H9 (cell line): ENCODE measurements at regions not wholly inside any gene's neighbourhood (a gene's known extent, or its start where the extent isn't known, plus 50 kb on each side); places are given as distances from the start of the nearest gene placed in this dataset.

Experiments used
- DNase-seq: peaks from one replicate; pipeline ENCODE4 v3.0.0-alpha.2; 2017
- H2AFZ ChIP-seq: one replicate; pipeline ENCODE4 v1.6.1; 2013; ENCODE audit warnings: mild to moderate bottlenecking, low read length, control low read depth, moderate library complexity
- H2AK5ac ChIP-seq: 2 replicates; pipeline ENCODE4 v1.6.1; 2013; ENCODE audit warnings: low read length, control low read depth, mixed read lengths; ENCODE audit not compliant: insufficient read length
- H2BK120ac ChIP-seq: one replicate; pipeline ENCODE4 v1.6.1; 2013; ENCODE audit warnings: low read depth, mild to moderate bottlenecking, low read length, control low read depth, inconsistent platforms; ENCODE audit not compliant: poor library complexity, severe bottlenecking
- H2BK12ac ChIP-seq: 2 replicates; pipeline ENCODE4 v1.6.1; 2013; ENCODE audit warnings: low read length, control low read depth, mixed read lengths, low read depth; ENCODE audit not compliant: insufficient read length
- H2BK15ac ChIP-seq: 2 replicates; pipeline ENCODE4 v1.6.1; 2013; ENCODE audit warnings: low read depth, low read length, control low read depth
- H2BK20ac ChIP-seq: one replicate; pipeline ENCODE4 v1.6.1; 2013; ENCODE audit warnings: low read depth, mild to moderate bottlenecking, low read length, control low read depth, inconsistent platforms; ENCODE audit not compliant: poor library complexity, severe bottlenecking
- H2BK5ac ChIP-seq: 2 replicates; pipeline ENCODE4 v1.6.1; 2013; ENCODE audit warnings: low read length, control low read depth, mixed read lengths; ENCODE audit not compliant: insufficient read length
- H3K14ac ChIP-seq: 2 replicates; pipeline ENCODE4 v1.6.1; 2013; ENCODE audit warnings: low read length, control low read depth; ENCODE audit not compliant: insufficient read depth
- H3K18ac ChIP-seq: 2 replicates; pipeline ENCODE4 v1.6.1; 2013; ENCODE audit warnings: low read depth, mild to moderate bottlenecking, mixed read lengths, low read length, control low read depth; ENCODE audit not compliant: insufficient read length
- H3K23ac ChIP-seq: 2 replicates; pipeline ENCODE4 v1.6.1; 2013; ENCODE audit warnings: low read length, control low read depth, mixed read lengths, low read depth; ENCODE audit not compliant: insufficient read length
- H3K23me2 ChIP-seq: 2 replicates; pipeline ENCODE4 v1.6.1; 2013; ENCODE audit warnings: low read depth, mild to moderate bottlenecking, mixed read lengths, low read length, control low read depth; ENCODE audit not compliant: insufficient read length, poor library complexity, severe bottlenecking
- H3K27ac ChIP-seq: 2 replicates; pipeline ENCODE4 v1.5.1; 2013; ENCODE audit warnings: low read length, control low read depth, mixed read lengths, low read depth; ENCODE audit not compliant: insufficient read length
- H3K27me3 ChIP-seq: 2 replicates; pipeline ENCODE4 v1.6.1; 2013; ENCODE audit warnings: low read length, control low read depth, inconsistent platforms; ENCODE audit not compliant: insufficient read depth
- H3K4ac ChIP-seq: 2 replicates; pipeline ENCODE4 v1.6.1; 2013; ENCODE audit warnings: low read depth, mild to moderate bottlenecking, control low read depth, inconsistent platforms, low read length, moderate library complexity
- H3K4me1 ChIP-seq: 2 replicates; pipeline ENCODE4 v1.6.1; 2013; ENCODE audit warnings: low read length, control low read depth, inconsistent platforms; ENCODE audit not compliant: insufficient read depth
- H3K4me2 ChIP-seq: 2 replicates; pipeline ENCODE4 v1.6.1; 2013; ENCODE audit warnings: low read length, control low read depth, mixed read lengths; ENCODE audit not compliant: insufficient read length, insufficient read depth
- H3K56ac ChIP-seq: 2 replicates; pipeline ENCODE4 v1.6.1; 2013; ENCODE audit warnings: low read depth, mild to moderate bottlenecking, mixed read lengths, low read length, control low read depth; ENCODE audit not compliant: insufficient read length
- H3K79me1 ChIP-seq: 2 replicates; pipeline ENCODE4 v1.6.1; 2013; ENCODE audit warnings: low read depth, mild to moderate bottlenecking, moderate library complexity, low read length, control low read depth, inconsistent platforms; ENCODE audit not compliant: insufficient read depth, poor library complexity, severe bottlenecking
- H3K79me2 ChIP-seq: 2 replicates; pipeline ENCODE4 v1.6.1; 2013; ENCODE audit warnings: low read length, control low read depth, inconsistent platforms; ENCODE audit not compliant: insufficient read depth
- H3K9ac ChIP-seq: 2 replicates; pipeline ENCODE4 v1.6.1; 2013; ENCODE audit warnings: low read length, control low read depth, mixed read lengths; ENCODE audit not compliant: insufficient read length; ENCODE audit errors: extremely low read depth
- H3K9me3 ChIP-seq: one replicate; pipeline ENCODE4 v1.6.1; 2013; ENCODE audit warnings: low read depth, low read length, inconsistent platforms; ENCODE audit not compliant: control insufficient read depth
- H3T11ph ChIP-seq: one replicate; pipeline ENCODE4 v1.6.1; 2013; ENCODE audit warnings: mild to moderate bottlenecking, low read length, control low read depth, inconsistent platforms
- H4K20me1 ChIP-seq: one replicate; pipeline ENCODE4 v1.6.1; 2013; ENCODE audit not compliant: control insufficient read depth, insufficient read length, insufficient read depth
- H4K5ac ChIP-seq: 2 replicates; pipeline ENCODE4 v1.6.1; 2013; ENCODE audit warnings: low read depth, mild to moderate bottlenecking, mixed read lengths, low read length, control low read depth; ENCODE audit not compliant: insufficient read length
- H4K8ac ChIP-seq: replicated peaks from 2 replicates; pipeline ENCODE4 v1.6.1; 2013; ENCODE audit warnings: low read length, control low read depth, mixed read lengths, low read depth; ENCODE audit not compliant: insufficient read length
- H4K91ac ChIP-seq: 2 replicates; pipeline ENCODE4 v1.6.1; 2013; ENCODE audit warnings: low read depth, mild to moderate bottlenecking, moderate library complexity, mixed read lengths, low read length, control low read depth; ENCODE audit not compliant: insufficient read length
- H3K27ac Mint-ChIP-seq, 3 experiments: 2 replicates in 2 of 3; 3 replicates in 1 of 3; pipeline ENCODE4 v1.8.0; 2020 to 2021; ENCODE audit warnings: mixed read lengths in 3 of 3, mild to moderate bottlenecking in 1 of 3, moderate library complexity in 1 of 3
- H3K27me3 Mint-ChIP-seq: 2 replicates; pipeline ENCODE4 v1.8.0; 2021; ENCODE audit warnings: low read depth, mild to moderate bottlenecking, moderate library complexity, mixed read lengths
- H3K36me3 Mint-ChIP-seq, 3 experiments: 2 replicates in 2 of 3; 3 replicates in 1 of 3; pipeline ENCODE4 v1.8.0; 2020 to 2021; ENCODE audit warnings: low read depth in 3 of 3, mixed read lengths in 3 of 3; ENCODE audit not compliant: insufficient read depth in 1 of 3
- H3K4me1 Mint-ChIP-seq, 2 experiments: 2 replicates each; pipeline ENCODE4 v1.8.0; 2020; ENCODE audit warnings: mixed read lengths in 2 of 2
- H3K4me3 Mint-ChIP-seq, 2 experiments: 2 replicates in 1 of 2; 3 replicates in 1 of 2; pipeline ENCODE4 v1.8.0; 2020 to 2021; ENCODE audit warnings: mild to moderate bottlenecking in 2 of 2, mixed read lengths in 2 of 2, moderate library complexity in 1 of 2
- H3K9me3 Mint-ChIP-seq, 2 experiments: 2 replicates in 1 of 2; 3 replicates in 1 of 2; pipeline ENCODE4 v1.8.0; 2020; ENCODE audit warnings: mild to moderate bottlenecking in 2 of 2, mixed read lengths in 2 of 2, moderate library complexity in 1 of 2
- TF ChIP-seq, protein P1 (sequence below): fragments of 200-600 bp; sonication (generic); conservative IDR thresholded peaks from 3 replicates; pipeline ENCODE4 v1.8.0; 2021; ENCODE audit warnings: antibody characterized with exemption, mild to moderate bottlenecking

GRCh38 chr15:87489456-87489855, 767.1 kb downstream of the NTRK3 start:
- no peak overlapping the region for H2BK5ac ChIP-seq
- H4K5ac ChIP-seq, result no peak overlapping the region
- Mint-ChIP-seq H3K27ac (no peak overlapping the region), H3K4me1 (no peaks in the 10 kb centered on the region), H3K4me3 (no peak overlapping the region), H3K27me3 (no peaks in the 10 kb centered on the region), H3K36me3 (0 out of 7 replicates have a peak, but pooled peaks cover 0 to under 1% (median 0%) of the 10 kb centered on the region in 3 experiments), H3K9me3 (no peaks in the 10 kb centered on the region)
- H3K4ac ChIP-seq, result no peak overlapping the region
- H3K27me3 ChIP-seq, result no peaks in the 10 kb centered on the region
- no peak for DNase-seq
- no peak overlapping the region for H2AFZ ChIP-seq
- H4K20me1 ChIP-seq, result no peaks in the 10 kb centered on the region
- H3K79me1 ChIP-seq, result no peaks in the 10 kb centered on the region
- no peak overlapping the region for H2BK15ac ChIP-seq
- no peak overlapping the region for H4K91ac ChIP-seq
- no peak overlapping the region for H3K18ac ChIP-seq
- no peak overlapping the region for H2AK5ac ChIP-seq
- no peak overlapping the region for H2BK20ac ChIP-seq
- H3K4me1 ChIP-seq, result no peaks in the 10 kb centered on the region
- TF ChIP-seq, protein P1, sequence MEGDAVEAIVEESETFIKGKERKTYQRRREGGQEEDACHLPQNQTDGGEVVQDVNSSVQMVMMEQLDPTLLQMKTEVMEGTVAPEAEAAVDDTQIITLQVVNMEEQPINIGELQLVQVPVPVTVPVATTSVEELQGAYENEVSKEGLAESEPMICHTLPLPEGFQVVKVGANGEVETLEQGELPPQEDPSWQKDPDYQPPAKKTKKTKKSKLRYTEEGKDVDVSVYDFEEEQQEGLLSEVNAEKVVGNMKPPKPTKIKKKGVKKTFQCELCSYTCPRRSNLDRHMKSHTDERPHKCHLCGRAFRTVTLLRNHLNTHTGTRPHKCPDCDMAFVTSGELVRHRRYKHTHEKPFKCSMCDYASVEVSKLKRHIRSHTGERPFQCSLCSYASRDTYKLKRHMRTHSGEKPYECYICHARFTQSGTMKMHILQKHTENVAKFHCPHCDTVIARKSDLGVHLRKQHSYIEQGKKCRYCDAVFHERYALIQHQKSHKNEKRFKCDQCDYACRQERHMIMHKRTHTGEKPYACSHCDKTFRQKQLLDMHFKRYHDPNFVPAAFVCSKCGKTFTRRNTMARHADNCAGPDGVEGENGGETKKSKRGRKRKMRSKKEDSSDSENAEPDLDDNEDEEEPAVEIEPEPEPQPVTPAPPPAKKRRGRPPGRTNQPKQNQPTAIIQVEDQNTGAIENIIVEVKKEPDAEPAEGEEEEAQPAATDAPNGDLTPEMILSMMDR, result no peak
- no peaks in the 10 kb centered on the region for H3K79me2 ChIP-seq
- H3K9me3 ChIP-seq, result no peaks in the 10 kb centered on the region
- H3K23ac ChIP-seq, result no peak overlapping the region
- no peaks in the 10 kb centered on the region for H3K23me2 ChIP-seq
- H2BK120ac ChIP-seq, result no peak overlapping the region
- no peak overlapping the region for H4K8ac ChIP-seq
- H3K4me2 ChIP-seq, result no peak overlapping the region
- no peak overlapping the region for H3K27ac ChIP-seq
- no peak overlapping the region for H3T11ph ChIP-seq
- no peak overlapping the region for H2BK12ac ChIP-seq
- no peak overlapping the region for H3K9ac ChIP-seq
- no peak overlapping the region for H3K14ac ChIP-seq
- no peak overlapping the region for H3K56ac ChIP-seq
